ENCODE measurements at regions not wholly inside any gene's neighbourhood (a gene's known extent, or its start where the extent isn't known, plus 50 kb on each side); places are given as distances from the start of the nearest gene placed in this dataset.

GRCh38 chr17:73867056-73867455 is 222.8 kb upstream of the SDK2 start:
- no peak for TF ChIP-seq POLR2AphosphoS5 (IDR thresholded peaks at IDR 0.05; ENCODE audit: low read depth, low read length)
- no peak for TF ChIP-seq SIN3A (IDR thresholded peaks at IDR 0.05; ENCODE audit: borderline replicate concordance, insufficient read depth, low read length)
- no peak for TF ChIP-seq REST (IDR thresholded peaks at IDR 0.05; ENCODE audit: insufficient read depth in 1 of 2, low read depth in 2 of 2, low read length in 2 of 2)
- no peak for TF ChIP-seq TAF1 (IDR thresholded peaks at IDR 0.05; ENCODE audit: borderline replicate concordance, insufficient read depth, low read length)

DNA sequence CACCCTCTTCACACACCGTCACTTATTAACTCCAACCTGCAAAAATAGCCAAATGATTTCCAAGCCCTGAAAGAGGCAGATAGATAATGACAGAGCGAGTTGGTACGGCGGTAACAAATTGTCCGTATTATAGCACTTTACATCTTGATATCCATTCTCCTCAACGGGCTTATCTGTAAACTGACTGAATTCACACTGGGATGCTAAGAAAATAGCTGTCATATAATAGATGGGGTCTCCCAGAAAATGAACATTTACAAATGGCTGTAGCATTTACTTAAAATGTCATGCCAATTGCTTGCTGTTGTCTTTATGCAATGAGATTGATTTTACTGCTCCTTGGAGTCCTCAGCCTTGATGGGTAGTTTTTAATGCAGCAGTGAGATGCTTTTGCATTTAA is 225.8 kb upstream of the SDK2 start:
- TF ChIP-seq FOXP2 (optimal IDR thresholded peaks at IDR 0.05; ENCODE audit: borderline replicate concordance, extremely low read depth, extremely low read length, insufficient read depth) (no peak), REST (IDR thresholded peaks at IDR 0.05; ENCODE audit: insufficient read depth in 1 of 2, low read depth in 2 of 2, low read length in 2 of 2) (no peak), SIN3A (IDR thresholded peaks at IDR 0.05; ENCODE audit: borderline replicate concordance, insufficient read depth, low read length) (no peak), POLR2AphosphoS5 (IDR thresholded peaks at IDR 0.05; ENCODE audit: low read depth, low read length) (no peak), TAF1 (IDR thresholded peaks at IDR 0.05; ENCODE audit: borderline replicate concordance, insufficient read depth, low read length) (no peak)

- TF ChIP-seq SIN3A (IDR thresholded peaks at IDR 0.05; ENCODE audit: borderline replicate concordance, insufficient read depth, low read length) (no peak), TAF1 (IDR thresholded peaks at IDR 0.05; ENCODE audit: borderline replicate concordance, insufficient read depth, low read length) (no peak), FOXP2 (optimal IDR thresholded peaks at IDR 0.05; ENCODE audit: borderline replicate concordance, extremely low read depth, extremely low read length, insufficient read depth) (no peak), REST (IDR thresholded peaks at IDR 0.05; ENCODE audit: insufficient read depth in 1 of 2, low read depth in 2 of 2, low read length in 2 of 2) (no peak), POLR2AphosphoS5 (IDR thresholded peaks at IDR 0.05; ENCODE audit: low read depth, low read length) (no peak)
These were observed 226.2 kb upstream of the SDK2 start for GRCh38 chr17:73870473-73870872.

DNA sequence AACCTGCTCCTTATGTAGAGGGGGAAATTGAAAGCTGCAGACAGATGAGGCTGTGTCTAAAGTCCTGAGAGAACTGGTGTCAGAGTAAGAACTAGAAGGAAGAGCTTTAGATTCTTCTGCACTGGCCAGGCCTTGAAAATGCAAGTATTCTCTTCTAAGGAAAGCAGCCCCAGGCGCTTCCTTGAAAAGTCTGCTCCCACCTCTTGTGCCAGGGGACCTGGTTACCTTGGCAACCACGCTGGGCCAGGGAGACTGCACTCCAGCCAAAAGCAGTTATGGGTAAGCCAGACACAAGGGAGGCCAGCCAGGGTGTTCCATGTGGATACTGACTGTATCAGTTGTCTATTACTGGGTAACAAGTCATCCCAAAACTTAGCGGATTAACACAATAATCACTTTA is 228.6 kb upstream of the SDK2 start:
- TF ChIP-seq SIN3A (IDR thresholded peaks at IDR 0.05; ENCODE audit: borderline replicate concordance, insufficient read depth, low read length), result no peak
- no peak for TF ChIP-seq FOXP2 (optimal IDR thresholded peaks at IDR 0.05; ENCODE audit: borderline replicate concordance, extremely low read depth, extremely low read length, insufficient read depth)
- no peak for TF ChIP-seq POLR2AphosphoS5 (IDR thresholded peaks at IDR 0.05; ENCODE audit: low read depth, low read length)
- no peak for TF ChIP-seq REST (IDR thresholded peaks at IDR 0.05; ENCODE audit: insufficient read depth in 1 of 2, low read depth in 2 of 2, low read length in 2 of 2)
- TF ChIP-seq TAF1 (IDR thresholded peaks at IDR 0.05; ENCODE audit: borderline replicate concordance, insufficient read depth, low read length), result no peak

Measured in PFSK-1 (cell line).